WERI-Rb-1 (cell line): ENCODE measurements at regions not wholly inside any gene's neighbourhood (a gene's known extent, or its start where the extent isn't known, plus 50 kb on each side); places are given as distances from the start of the nearest gene placed in this dataset.
"Not testable (repeated sequence)": the region's sequence is repeated elsewhere in the genome, so short reads cannot be mapped to it uniquely, and the experiment has no call there.

ENCODE experiments used
- DNase-seq: peaks from one replicate; pipeline ENCODE4 v3.0.0-alpha.2; 2020
- H3K27ac ChIP-seq: fragments of 250-450 bp; sonication (Bioruptor Pico); 2 replicates; pipeline ENCODE4 v1.5.1; 2020; ENCODE audit warnings: mild to moderate bottlenecking, moderate library complexity
- H3K27me3 ChIP-seq: fragments of 250-450 bp; sonication (Bioruptor Pico); 2 replicates; pipeline ENCODE4 v1.5.1; 2021; ENCODE audit warnings: mild to moderate bottlenecking, low read depth, moderate library complexity; ENCODE audit not compliant: insufficient read depth, severe bottlenecking
- H3K36me3 ChIP-seq: fragments of 250-450 bp; sonication (Bioruptor Pico); 2 replicates; pipeline ENCODE4 v1.5.1; 2020; ENCODE audit warnings: mild to moderate bottlenecking, moderate library complexity
- H3K4me3 ChIP-seq: 2 replicates; pipeline ENCODE4 v1.5.1; 2011; ENCODE audit warnings: low read depth, mild to moderate bottlenecking, control low read depth, low read length
- H3K9me3 ChIP-seq: fragments of 250-450 bp; sonication (Bioruptor Pico); 2 replicates; pipeline ENCODE4 v1.5.1; 2021; ENCODE audit warnings: mild to moderate bottlenecking, moderate library complexity; ENCODE audit not compliant: severe bottlenecking
- CTCF ChIP-seq: IDR thresholded peaks from 2 replicates; pipeline ENCODE4 v1.5.1; 2011; ENCODE audit warnings: low read depth, mild to moderate bottlenecking, control low read depth, inconsistent platforms, low read length

GRCh38 chr7:108663701-108664100 lies 94.0 kb downstream of the DNAJB9 start:
- H3K9me3 ChIP-seq, result no peaks in the 10 kb centered on the region
- no peak overlapping the region for H3K4me3 ChIP-seq
- no peaks in the 10 kb centered on the region for H3K36me3 ChIP-seq
- H3K27me3 ChIP-seq, result no peaks in the 10 kb centered on the region
- no peak overlapping the region for H3K27ac ChIP-seq
- TF ChIP-seq CTCF, result no peak
- DNase-seq, result no peak

GRCh38 chr7:108667216-108667615 lies 97.5 kb downstream of the DNAJB9 start:
- Histone ChIP-seq H3K27me3 (no peaks in the 10 kb centered on the region), H3K27ac (no peak overlapping the region), H3K4me3 (no peak overlapping the region), H3K36me3 (no peaks in the 10 kb centered on the region), H3K9me3 (peaks cover 3% of the 10 kb centered on the region)
- no peak for DNase-seq
- TF ChIP-seq CTCF, result no peak

- no peak for TF ChIP-seq CTCF
- no peaks in the 10 kb centered on the region for H3K36me3 ChIP-seq
- DNase-seq, result no peak
- H3K4me3 ChIP-seq, result no peak overlapping the region
- H3K9me3 ChIP-seq, result peaks cover 3% of the 10 kb centered on the region
- no peak overlapping the region for H3K27ac ChIP-seq
- no peaks in the 10 kb centered on the region for H3K27me3 ChIP-seq
Measured at GRCh38 chr7:108669958-108670357, 100.3 kb downstream of the DNAJB9 start.

GRCh38 chr7:108673699-108674098 lies 104.0 kb downstream of the DNAJB9 start:
- DNase-seq, H3K36me3 ChIP-seq, H3K27ac ChIP-seq, H3K27me3 ChIP-seq, H3K9me3 ChIP-seq, H3K4me3 ChIP-seq: not testable (repeated sequence)

- no peak overlapping the region for H3K27ac ChIP-seq
- no peak for DNase-seq
Measured at GRCh38 chr7:108684629-108685028, 115.0 kb downstream of the DNAJB9 start.

GRCh38 chr7:108686494-108686893 lies 116.8 kb downstream of the DNAJB9 start:
- Histone ChIP-seq H3K9me3 (peaks cover 2% of the 10 kb centered on the region), H3K27ac (no peak overlapping the region), H3K27me3 (no peaks in the 10 kb centered on the region), H3K4me3 (no peak overlapping the region), H3K36me3 (no peaks in the 10 kb centered on the region)
- no peak for TF ChIP-seq CTCF
- no peak for DNase-seq

More at GRCh38 chr7:108684629-108685028, 115.0 kb downstream of the DNAJB9 start:
- Histone ChIP-seq H3K36me3 (no peaks in the 10 kb centered on the region), H3K9me3 (peaks cover 2% of the 10 kb centered on the region), H3K27me3 (no peaks in the 10 kb centered on the region), H3K4me3 (no peak overlapping the region)
- no peak for TF ChIP-seq CTCF
